Spinal cord (tissue), 9 donors: ENCODE measurements at regions not wholly inside any gene's neighbourhood (a gene's known extent, or its start where the extent isn't known, plus 50 kb on each side); places are given as distances from the start of the nearest gene placed in this dataset.

Experiments
- DNase-seq, 6 donors: peaks; one replicate each; pipeline versions ENCODE4 v3.0.0 to v3.0.0-alpha.2; 2013 to 2015; ENCODE audit warnings: low spot score in 6 of 6, low read depth in 4 of 6
- H3K27ac ChIP-seq: one replicate; pipeline ENCODE4 v1.5.1; 2013; ENCODE audit warnings: low read depth, low read length, control low read depth
- H3K27me3 ChIP-seq: one replicate; pipeline ENCODE4 v1.6.1; 2013; ENCODE audit warnings: low read length; ENCODE audit not compliant: control insufficient read depth, insufficient read depth
- H3K36me3 ChIP-seq: one replicate; pipeline ENCODE4 v1.6.1; 2013; ENCODE audit warnings: low read length; ENCODE audit not compliant: control insufficient read depth, insufficient read depth
- H3K4me1 ChIP-seq: one replicate; pipeline ENCODE4 v1.6.1; 2013; ENCODE audit warnings: low read length; ENCODE audit not compliant: control insufficient read depth, insufficient read depth
- H3K4me3 ChIP-seq: one replicate; pipeline ENCODE4 v1.5.1; 2013; ENCODE audit warnings: low read depth, low read length, control low read depth
- H3K9me3 ChIP-seq: one replicate; pipeline ENCODE4 v1.6.1; 2013; ENCODE audit warnings: low read length; ENCODE audit not compliant: control insufficient read depth, insufficient read depth
- WGBS: methylation state at CpG from one replicate; pipeline ENCODE4 v1.1.5; 2013; ENCODE audit warnings: missing lambda C conversion rate; ENCODE audit not compliant: insufficient coverage; 5-methylcytosine and 5-hydroxymethylcytosine counted together
- donor health status: healthy.

- H3K36me3 ChIP-seq, result no peaks in the 10 kb centered on the region
- H3K27me3 ChIP-seq, result no peaks in the 10 kb centered on the region
- no peak for DNase-seq
- WGBS, result 86% methylated on average over 1 of the region's 3 CpGs
- no peak overlapping the region for H3K4me3 ChIP-seq
- H3K4me1 ChIP-seq, result no peaks in the 10 kb centered on the region
- H3K27ac ChIP-seq, result no peak overlapping the region
- H3K9me3 ChIP-seq, result no peaks in the 10 kb centered on the region
Observed at GRCh38 chr20:12955611-12956010, 53.2 kb upstream of the SPTLC3 start.

- Histone ChIP-seq H3K27me3 (no peaks in the 10 kb centered on the region), H3K27ac (no peak overlapping the region), H3K36me3 (no peaks in the 10 kb centered on the region), H3K4me3 (no peak overlapping the region), H3K9me3 (no peaks in the 10 kb centered on the region), H3K4me1 (no peaks in the 10 kb centered on the region)
- DNase-seq, result no peak
Observed at GRCh38 chr20:12956303-12956702, 52.5 kb upstream of the SPTLC3 start.

- WGBS, result 77% methylated on average over 2 of the region's 2 CpGs
- DNase-seq, result no peak
- no peaks in the 10 kb centered on the region for H3K36me3 ChIP-seq
- no peaks in the 10 kb centered on the region for H3K27me3 ChIP-seq
- H3K27ac ChIP-seq, result no peak overlapping the region
- no peaks in the 10 kb centered on the region for H3K4me1 ChIP-seq
- H3K4me3 ChIP-seq, result no peak overlapping the region
- H3K9me3 ChIP-seq, result no peaks in the 10 kb centered on the region
Observed at GRCh38 chr20:12957968-12958367, 50.8 kb upstream of the SPTLC3 start.
